Panc1 (cell line): ENCODE measurements at regions not wholly inside any gene's neighbourhood (a gene's known extent, or its start where the extent isn't known, plus 50 kb on each side); places are given as distances from the start of the nearest gene placed in this dataset.
A peak's percentile ranks its signal among the peaks of the same experiment; 100 is the strongest.

Experiments used
- ATAC-seq: fragments of 200-7000 bp; cut with Tn5 transposase; 2 replicates; pipeline ENCODE4 v1.9.1; 2020; ENCODE audit warnings: mild to moderate bottlenecking, moderate library complexity
- BruUV-seq: library from RNA; stranded (reverse); fragments of 400-500 nt; replicated peaks from 2 replicates; lab custom pipeline; 2021; lab: Mats Ljungman, UMichigan
- CTCF ChIA-PET: fragments of 300-600 bp; sonication (Branson Sonifier 250); formaldehyde crosslinking; loops from one replicate; lab custom pipeline; 2022; ENCODE audit warnings: antibody characterized with exemption; lab: Charles Lee
- POLR2A ChIA-PET: fragments of 300-600 bp; sonication (Branson Sonifier 250); formaldehyde crosslinking; loops from one replicate; lab custom pipeline; 2022; ENCODE audit warnings: antibody characterized with exemption; lab: Charles Lee
- DNase-seq: peaks from one replicate; pipeline ENCODE4 v3.0.0-alpha.2; 2010; ENCODE audit warnings: low read depth, low spot score
- H3K27ac ChIP-seq: 2 replicates; pipeline ENCODE4 v1.5.1; 2011; ENCODE audit warnings: mild to moderate bottlenecking, low read length, inconsistent platforms
- H3K27me3 ChIP-seq: fragments of 200-500 bp; sonication (Bioruptor generic); 2 replicates; pipeline ENCODE4 v1.6.0; 2014; ENCODE audit warnings: low read length, inconsistent platforms; ENCODE audit not compliant: control insufficient read depth, insufficient read depth
- H3K36me3 ChIP-seq: fragments of 200-500 bp; sonication (Bioruptor generic); 2 replicates; pipeline ENCODE4 v1.5.1; 2014; ENCODE audit warnings: inconsistent platforms, mild to moderate bottlenecking, low read length, moderate library complexity; ENCODE audit not compliant: control insufficient read depth, insufficient read depth
- H3K4me1 ChIP-seq: 2 replicates; pipeline ENCODE4 v1.5.1; 2011; ENCODE audit warnings: inconsistent platforms, mild to moderate bottlenecking, low read length, moderate library complexity; ENCODE audit not compliant: control insufficient read depth, insufficient read depth
- H3K4me3 ChIP-seq, 2 experiments: 2 replicates each; pipeline ENCODE4 v1.5.1; 2011 to 2012; ENCODE audit warnings: low read depth in 2 of 2, low read length in 2 of 2, mild to moderate bottlenecking in 2 of 2, inconsistent platforms in 1 of 2, moderate library complexity in 1 of 2
- H3K9me3 ChIP-seq: fragments of 200-500 bp; sonication (Bioruptor generic); 2 replicates; pipeline ENCODE4 v1.5.1; 2014; ENCODE audit warnings: low read depth, mild to moderate bottlenecking, inconsistent platforms, low read length, moderate library complexity; ENCODE audit not compliant: control insufficient read depth, insufficient read depth
- POLR2AphosphoS5 ChIP-seq: IDR thresholded peaks from 2 replicates; pipeline ENCODE4 v1.6.1; 2012; ENCODE audit warnings: mild to moderate bottlenecking, low read depth, low read length, moderate library complexity
- SIN3A ChIP-seq: IDR thresholded peaks from 2 replicates; pipeline ENCODE4 v1.6.1; 2012; ENCODE audit warnings: low read depth, mild to moderate bottlenecking, low read length, moderate library complexity, borderline replicate concordance; ENCODE audit not compliant: insufficient read depth
- TCF7L2 ChIP-seq: IDR thresholded peaks from 2 replicates; pipeline ENCODE4 v1.6.1; 2011; ENCODE audit warnings: mild to moderate bottlenecking, low read depth, low read length, inconsistent platforms
- in situ Hi-C: cut with HindIII; loops from 2 replicates; pipeline ENCODE4 v1.10.0; 2016; ENCODE audit warnings: low sequenced_read_pairs, low pct_unique_long_range_greater_than_20kb
- intact Hi-C: fragments of 100-400 bp; cut with micrococcal nuclease; formaldehyde crosslinking; loops from one replicate; pipeline ENCODE4 v1.10.0; 2022; ENCODE audit not compliant: unreplicated experiment
- TF ChIP-seq, protein P1 (sequence below), 2 experiments: IDR thresholded peaks; 2 replicates each; pipeline ENCODE4 v1.6.1; 2011 to 2012; ENCODE audit warnings: low read depth in 2 of 2, control low read depth in 1 of 2, low read length in 1 of 2, mild to moderate bottlenecking in 1 of 2, moderate library complexity in 1 of 2; ENCODE audit not compliant: insufficient read depth in 1 of 2
- TF ChIP-seq, protein P2 (sequence below): fragments of 450-650 bp; IDR thresholded peaks from 2 replicates; pipeline ENCODE4 v1.5.1; 2017; ENCODE audit warnings: mild to moderate bottlenecking

DNA sequence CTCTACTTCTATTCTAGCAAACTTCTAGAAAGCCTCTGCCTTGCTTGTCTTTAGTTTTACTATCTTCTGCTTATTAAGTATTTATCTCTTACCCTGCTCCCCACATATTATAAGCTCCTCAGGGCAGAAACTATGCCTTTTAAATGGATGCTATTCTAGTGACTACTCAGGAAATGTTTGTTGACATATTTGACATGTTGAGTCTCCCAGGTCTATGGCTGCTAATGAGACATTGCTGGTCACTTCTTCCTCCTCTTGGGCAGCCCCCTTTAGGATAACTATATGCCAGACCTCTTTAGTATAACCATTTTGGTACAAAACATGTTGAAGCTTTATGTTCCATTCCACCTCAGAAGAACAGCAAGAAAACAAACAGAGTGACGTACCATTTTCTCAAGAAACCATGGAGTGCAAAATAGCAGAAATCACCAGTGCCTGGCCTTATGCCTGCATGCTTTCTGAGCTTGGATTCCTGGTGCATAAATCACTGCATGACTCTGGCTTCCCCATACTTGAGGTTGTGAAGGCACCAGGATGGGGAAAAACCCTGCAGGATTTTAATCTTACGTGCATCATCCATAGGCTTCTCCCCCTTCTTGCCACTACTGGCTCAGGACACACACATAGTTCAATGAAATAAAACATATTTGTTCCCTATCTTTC lies 202.6 kb downstream of the TMX1 start:
- intact Hi-C loops = no loop called here
- no peaks in the 10 kb centered on the region for H3K36me3 ChIP-seq
- H3K4me1 ChIP-seq = peaks cover 9% of the 10 kb centered on the region; the same call in 1 of the 2 replicates
- no TSS peak for BruUV-seq
- H3K4me3 ChIP-seq = no peak overlapping the region
- DNase-seq = peak; percentile 70
- in situ Hi-C loops = no loop called here
- TF ChIP-seq TCF7L2 (no peak), POLR2AphosphoS5 (no peak), SIN3A (no peak)
- TF ChIP-seq, protein P1, sequence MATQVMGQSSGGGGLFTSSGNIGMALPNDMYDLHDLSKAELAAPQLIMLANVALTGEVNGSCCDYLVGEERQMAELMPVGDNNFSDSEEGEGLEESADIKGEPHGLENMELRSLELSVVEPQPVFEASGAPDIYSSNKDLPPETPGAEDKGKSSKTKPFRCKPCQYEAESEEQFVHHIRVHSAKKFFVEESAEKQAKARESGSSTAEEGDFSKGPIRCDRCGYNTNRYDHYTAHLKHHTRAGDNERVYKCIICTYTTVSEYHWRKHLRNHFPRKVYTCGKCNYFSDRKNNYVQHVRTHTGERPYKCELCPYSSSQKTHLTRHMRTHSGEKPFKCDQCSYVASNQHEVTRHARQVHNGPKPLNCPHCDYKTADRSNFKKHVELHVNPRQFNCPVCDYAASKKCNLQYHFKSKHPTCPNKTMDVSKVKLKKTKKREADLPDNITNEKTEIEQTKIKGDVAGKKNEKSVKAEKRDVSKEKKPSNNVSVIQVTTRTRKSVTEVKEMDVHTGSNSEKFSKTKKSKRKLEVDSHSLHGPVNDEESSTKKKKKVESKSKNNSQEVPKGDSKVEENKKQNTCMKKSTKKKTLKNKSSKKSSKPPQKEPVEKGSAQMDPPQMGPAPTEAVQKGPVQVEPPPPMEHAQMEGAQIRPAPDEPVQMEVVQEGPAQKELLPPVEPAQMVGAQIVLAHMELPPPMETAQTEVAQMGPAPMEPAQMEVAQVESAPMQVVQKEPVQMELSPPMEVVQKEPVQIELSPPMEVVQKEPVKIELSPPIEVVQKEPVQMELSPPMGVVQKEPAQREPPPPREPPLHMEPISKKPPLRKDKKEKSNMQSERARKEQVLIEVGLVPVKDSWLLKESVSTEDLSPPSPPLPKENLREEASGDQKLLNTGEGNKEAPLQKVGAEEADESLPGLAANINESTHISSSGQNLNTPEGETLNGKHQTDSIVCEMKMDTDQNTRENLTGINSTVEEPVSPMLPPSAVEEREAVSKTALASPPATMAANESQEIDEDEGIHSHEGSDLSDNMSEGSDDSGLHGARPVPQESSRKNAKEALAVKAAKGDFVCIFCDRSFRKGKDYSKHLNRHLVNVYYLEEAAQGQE (IDR thresholded peaks at IDR 0.05; ENCODE audit: insufficient read depth in 1 of 2, low read depth in 2 of 2, low read length in 1 of 2) = no peak
- TF ChIP-seq, protein P2, sequence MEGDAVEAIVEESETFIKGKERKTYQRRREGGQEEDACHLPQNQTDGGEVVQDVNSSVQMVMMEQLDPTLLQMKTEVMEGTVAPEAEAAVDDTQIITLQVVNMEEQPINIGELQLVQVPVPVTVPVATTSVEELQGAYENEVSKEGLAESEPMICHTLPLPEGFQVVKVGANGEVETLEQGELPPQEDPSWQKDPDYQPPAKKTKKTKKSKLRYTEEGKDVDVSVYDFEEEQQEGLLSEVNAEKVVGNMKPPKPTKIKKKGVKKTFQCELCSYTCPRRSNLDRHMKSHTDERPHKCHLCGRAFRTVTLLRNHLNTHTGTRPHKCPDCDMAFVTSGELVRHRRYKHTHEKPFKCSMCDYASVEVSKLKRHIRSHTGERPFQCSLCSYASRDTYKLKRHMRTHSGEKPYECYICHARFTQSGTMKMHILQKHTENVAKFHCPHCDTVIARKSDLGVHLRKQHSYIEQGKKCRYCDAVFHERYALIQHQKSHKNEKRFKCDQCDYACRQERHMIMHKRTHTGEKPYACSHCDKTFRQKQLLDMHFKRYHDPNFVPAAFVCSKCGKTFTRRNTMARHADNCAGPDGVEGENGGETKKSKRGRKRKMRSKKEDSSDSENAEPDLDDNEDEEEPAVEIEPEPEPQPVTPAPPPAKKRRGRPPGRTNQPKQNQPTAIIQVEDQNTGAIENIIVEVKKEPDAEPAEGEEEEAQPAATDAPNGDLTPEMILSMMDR = no peak
- CTCF ChIA-PET = no interaction called here
- H3K9me3 ChIP-seq = no peaks in the 10 kb centered on the region
- H3K27ac ChIP-seq = no peak overlapping the region
- peak; percentile 93 for ATAC-seq
- no peaks in the 10 kb centered on the region for H3K27me3 ChIP-seq
- POLR2A ChIA-PET = interaction anchor here (0.6 kb wide), 1 partner anchor 104 kb away, joined by 9 read pairs; no protein-coding TSS in a partner anchor

DNA sequence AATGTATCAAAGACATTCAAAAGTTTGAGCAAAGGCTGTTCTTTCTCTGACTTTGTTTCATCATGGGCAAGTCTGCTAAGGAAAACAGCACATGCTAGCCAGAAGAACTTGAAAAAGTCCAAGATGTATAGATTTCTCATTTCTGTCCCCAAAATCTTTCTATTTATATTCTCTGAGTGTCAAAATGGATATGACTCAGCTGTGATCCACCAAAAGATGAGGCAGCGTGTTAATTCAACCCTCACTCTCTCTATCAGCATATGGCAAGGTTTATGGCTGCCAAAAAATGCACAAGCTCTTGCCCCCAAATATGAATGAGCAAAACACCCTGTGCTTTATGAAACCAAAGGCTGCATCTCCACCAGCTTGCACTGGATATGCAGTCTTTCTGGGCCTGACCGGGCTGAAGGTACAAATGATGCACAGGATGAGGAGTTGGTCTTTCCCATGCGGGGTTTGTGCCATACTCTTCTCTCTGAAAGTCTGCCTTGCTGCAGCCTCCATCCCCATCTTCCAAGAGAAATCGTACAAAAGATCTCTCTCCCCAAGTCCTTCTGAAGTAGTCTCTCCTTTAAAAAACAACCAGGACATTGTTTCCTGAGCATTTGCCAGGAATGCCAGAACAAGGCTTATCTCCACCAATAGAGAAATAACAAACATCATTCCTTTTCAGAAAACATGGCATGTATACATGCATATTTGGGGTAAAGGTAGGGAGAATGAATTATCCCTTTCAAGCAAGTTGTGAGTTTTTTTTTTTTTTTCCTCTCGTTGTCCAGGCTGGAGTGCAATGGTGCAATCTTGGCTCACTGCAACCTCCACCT lies 203.4 kb downstream of the TMX1 start:
- DNase-seq = no peak
- TF ChIP-seq TCF7L2 = no peak
- no peak for TF ChIP-seq SIN3A
- no peak for TF ChIP-seq POLR2AphosphoS5
- TF ChIP-seq, protein P1 (IDR thresholded peaks at IDR 0.05; ENCODE audit: insufficient read depth in 1 of 2, low read depth in 2 of 2, low read length in 1 of 2) = no peak
- TF ChIP-seq, protein P2 = no peak
- CTCF ChIA-PET = interaction anchor here (0.7 kb wide), 1 partner anchor 102 kb away, joined by 7 read pairs; no protein-coding TSS in a partner anchor
- H3K4me3 ChIP-seq = no peak overlapping the region
- no peak overlapping the region for H3K27ac ChIP-seq
- no peaks in the 10 kb centered on the region for H3K27me3 ChIP-seq
- in situ Hi-C loops (no loop called here), intact Hi-C loops (no loop called here)
- H3K4me1 ChIP-seq = peaks cover 9% of the 10 kb centered on the region; the same call in 1 of the 2 replicates
- POLR2A ChIA-PET = no interaction called here
- no TSS peak for BruUV-seq
- H3K36me3 ChIP-seq = no peaks in the 10 kb centered on the region
- H3K9me3 ChIP-seq = no peaks in the 10 kb centered on the region
- ATAC-seq = no peak
